Motor neuron (in vitro differentiated cells): ENCODE measurements at regions not wholly inside any gene's neighbourhood (a gene's known extent, or its start where the extent isn't known, plus 50 kb on each side); places are given as distances from the start of the nearest gene placed in this dataset.

Source experiments
- ATAC-seq, 8 experiments: fragments of 200-7000 bp; cut with Tn5 transposase; replicated peaks in 6 of 8; 2 replicates each; pipeline ENCODE4 v1.8.0; 2021; ENCODE audit warnings: mild to moderate bottlenecking in 8 of 8, moderate library complexity in 8 of 8
- H3K27ac ChIP-seq, 2 donors: fragments of 250-450 bp; sonication (Bioruptor Pico); 2 replicates each; pipeline ENCODE4 v1.9.0; 2021; ENCODE audit warnings: antibody characterized with exemption in 2 of 2, mild to moderate bottlenecking in 2 of 2, moderate library complexity in 1 of 2
- H3K4me1 ChIP-seq, 2 donors: fragments of 250-450 bp; sonication (Bioruptor Pico); replicated peaks in 1 of 2; 2 replicates each; pipeline ENCODE4 v1.6.1; 2021; ENCODE audit warnings: antibody characterized with exemption in 2 of 2, mild to moderate bottlenecking in 2 of 2, moderate library complexity in 1 of 2
- H3K4me3 ChIP-seq, 5 donors: fragments of 250-450 bp; sonication (Bioruptor Pico); 2 replicates each; pipeline ENCODE4 v1.9.0; 2021; ENCODE audit warnings: antibody characterized with exemption in 5 of 5, mild to moderate bottlenecking in 5 of 5, moderate library complexity in 4 of 5
- WGBS, 10 experiments: fragments of 450-650 bp; shearing (Covaris generic); methylation state at CpG; one replicate each; pipeline ENCODE4 v1.0.0; 2022; 5-methylcytosine and 5-hydroxymethylcytosine counted together
- in situ Hi-C, 9 experiments: fragments of 400-800 bp; cut with MboI; loops; one replicate each; pipeline ENCODE4 v1.15.0; 2021; ENCODE audit warnings: low sequenced_read_pairs in 9 of 9, low pct_unique_long_range_greater_than_20kb in 2 of 9; ENCODE audit not compliant: unreplicated experiment in 9 of 9

- 0 to 40% (median 0%) methylated on average over 1 of the region's 1 CpG; no CpG with 5 or more reads in 5 of the 10 experiments for WGBS, 10 experiments
- Histone ChIP-seq H3K4me3 (no peak overlapping the region), H3K4me1 (peaks cover 3 to 12% of the 10 kb centered on the region in 2 donors), H3K27ac (no peak overlapping the region)
- ATAC-seq: no peak
- in situ Hi-C loops: no loop called here
Measured at GRCh38 chr4:95643627-95644026, 94.9 kb upstream of the UNC5C start.

DNA sequence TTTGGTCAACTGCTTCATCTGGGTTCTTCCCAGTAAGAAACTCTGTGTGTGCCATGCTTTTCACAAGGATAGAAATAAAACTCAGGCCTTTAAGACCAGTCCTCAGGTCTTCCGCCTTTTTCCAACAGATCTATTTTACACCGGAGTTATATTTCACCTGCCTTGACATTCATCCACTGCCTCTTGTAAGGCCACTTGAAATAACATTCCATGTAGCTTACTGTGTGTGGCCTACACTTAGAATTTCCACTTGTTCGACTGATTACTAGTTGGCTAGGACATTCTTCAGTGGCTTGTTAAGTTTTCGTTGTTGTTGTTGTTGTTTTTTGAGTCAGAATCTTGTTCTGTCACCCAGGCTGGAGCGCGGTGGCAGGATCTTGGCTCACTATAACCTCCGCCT lies 92.8 kb upstream of the UNC5C start:
- no peak for ATAC-seq
- H3K27ac ChIP-seq: no peak overlapping the region

DNA sequence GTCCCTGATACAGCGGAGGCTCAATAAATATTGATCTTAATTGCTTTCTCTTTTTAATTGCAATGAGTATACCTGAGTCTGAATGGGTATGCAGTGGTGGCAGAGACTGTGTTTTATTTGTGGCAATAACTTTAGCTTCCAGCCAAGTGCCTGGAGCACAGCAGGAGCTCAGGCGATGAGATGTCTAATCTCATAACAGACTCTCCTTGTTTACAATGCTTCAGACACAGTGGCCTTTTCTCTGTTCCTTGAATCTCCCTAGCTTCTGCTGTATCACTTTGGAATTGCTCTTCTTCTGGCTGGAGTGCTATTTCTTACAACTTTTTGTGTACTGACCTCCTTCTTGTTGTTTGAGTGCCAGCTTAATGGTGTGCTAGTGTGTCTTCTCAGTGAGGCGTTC lies 91.5 kb upstream of the UNC5C start:
- ATAC-seq: peak in 1 of 8 experiments; percentile 29
- in situ Hi-C loops: no loop called here
- Histone ChIP-seq H3K4me3 (no peak overlapping the region), H3K4me1 (peaks cover 4 to 14% of the 10 kb centered on the region in 2 donors), H3K27ac (no peak overlapping the region)
- WGBS, 10 experiments: 0 to 100% (median 87%) methylated on average over 1 to 3 of the region's 3 CpGs; no CpG with 5 or more reads in 2 of the 10 experiments

More for the DNA sequence above, 92.8 kb upstream of the UNC5C start:
- 32 to 100% (median 92%) methylated on average over 1 to 7 of the region's 7 CpGs; no CpG with 5 or more reads in 1 of the 10 experiments for WGBS, 10 experiments
- Histone ChIP-seq H3K4me3 (no peak overlapping the region), H3K4me1 (peaks cover 4 to 14% of the 10 kb centered on the region in 2 donors)
- in situ Hi-C loops: no loop called here

GRCh38 chr4:95638920-95639501 lies 90.2 kb upstream of the UNC5C start:
- ATAC-seq: peak in 5 of 8 experiments; percentile 55 to 88 (median 74)
- Histone ChIP-seq H3K4me3 (no peak overlapping the region), H3K27ac (peak overlapping the region in 1 of 2 donors; percentile 50)

GRCh38 chr4:95637043-95637600 lies 88.3 kb upstream of the UNC5C start:
- peak in 2 of 8 experiments; percentile 22 to 42 for ATAC-seq
- Histone ChIP-seq H3K4me1 (peaks cover 4 to 14% of the 10 kb centered on the region in 2 donors), H3K4me3 (no peak overlapping the region), H3K27ac (no peak overlapping the region)
- in situ Hi-C loops: no loop called here
- 0 to 44% (median 23%) methylated on average over 1 to 3 of the region's 3 CpGs; no CpG with 5 or more reads in 2 of the 10 experiments for WGBS, 10 experiments

More at GRCh38 chr4:95638920-95639501, 90.2 kb upstream of the UNC5C start:
- in situ Hi-C loops: no loop called here
- H3K4me1 ChIP-seq: peaks cover 4 to 14% of the 10 kb centered on the region in 2 donors
- WGBS, 10 experiments: 8 to 85% (median 66%) methylated on average over 2 to 5 of the region's 5 CpGs; no CpG with 5 or more reads in 2 of the 10 experiments

GRCh38 chr4:95636061-95636460 lies 87.3 kb upstream of the UNC5C start:
- ATAC-seq: no peak
- WGBS, 10 experiments: 0 to 100% (median 23%) methylated on average over 1 to 2 of the region's 2 CpGs
- in situ Hi-C loops: no loop called here

DNA sequence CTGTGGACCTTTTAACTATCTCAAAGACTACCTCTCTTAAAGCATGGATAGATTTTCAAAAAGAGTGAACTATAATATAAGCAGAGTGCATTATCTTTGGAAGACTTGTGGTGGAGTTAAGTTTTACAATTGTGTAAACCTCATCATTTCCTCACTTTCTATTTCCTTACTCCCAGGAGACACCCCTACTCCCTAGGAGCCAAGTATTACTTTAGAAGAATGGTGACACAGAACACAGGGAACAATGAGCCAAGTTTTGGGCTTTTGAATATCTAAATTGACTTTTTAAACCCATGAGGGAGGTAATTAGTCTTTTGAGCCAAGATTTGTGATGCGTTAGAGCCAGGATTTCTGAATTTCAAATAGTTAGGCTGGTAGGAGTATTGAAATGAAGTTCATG lies 78.9 kb upstream of the UNC5C start:
- 67 to 80% (median 71%) methylated on average over 1 of the region's 1 CpG; no CpG with 5 or more reads in 7 of the 10 experiments for WGBS, 10 experiments
- Histone ChIP-seq H3K4me1 (no peaks in the 10 kb centered on the region), H3K27ac (no peak overlapping the region), H3K4me3 (no peak overlapping the region)
- in situ Hi-C loops: no loop called here
- ATAC-seq: no peak

More at GRCh38 chr4:95636061-95636460, 87.3 kb upstream of the UNC5C start:
- H3K27ac ChIP-seq: no peak overlapping the region
- no peak overlapping the region for H3K4me3 ChIP-seq
- H3K4me1 ChIP-seq: peaks cover 4 to 14% of the 10 kb centered on the region in 2 donors

GRCh38 chr4:95627024-95627605 lies 78.3 kb upstream of the UNC5C start:
- Histone ChIP-seq H3K4me1 (no peaks in the 10 kb centered on the region), H3K4me3 (no peak overlapping the region), H3K27ac (no peak overlapping the region)
- in situ Hi-C loops: no loop called here
- 0 to 100% (median 33%) methylated on average over 1 of the region's 1 CpG; no CpG with 5 or more reads in 2 of the 10 experiments for WGBS, 10 experiments
- ATAC-seq: no peak

DNA sequence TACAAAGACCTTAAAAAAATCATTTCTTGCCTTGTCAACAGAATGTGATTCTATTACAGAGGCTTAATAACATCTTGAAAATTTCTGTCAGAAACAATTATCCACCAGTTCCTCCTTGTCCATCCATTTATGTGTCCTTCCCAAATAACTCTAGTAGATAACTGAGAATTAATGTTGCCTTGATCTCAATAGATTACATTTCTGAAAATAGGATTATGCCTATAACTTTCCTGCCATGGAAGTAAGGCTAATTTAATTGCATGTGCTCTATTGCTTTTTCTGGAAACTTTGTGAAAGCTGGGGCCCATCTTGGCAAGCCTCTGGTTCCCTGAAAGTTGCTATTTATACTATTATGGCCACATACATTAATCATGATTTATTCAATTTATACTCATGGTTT lies 76.2 kb upstream of the UNC5C start:
- no peak for ATAC-seq
- Histone ChIP-seq H3K4me3 (no peak overlapping the region), H3K27ac (no peak overlapping the region), H3K4me1 (no peaks in the 10 kb centered on the region)
- in situ Hi-C loops: no loop called here

DNA sequence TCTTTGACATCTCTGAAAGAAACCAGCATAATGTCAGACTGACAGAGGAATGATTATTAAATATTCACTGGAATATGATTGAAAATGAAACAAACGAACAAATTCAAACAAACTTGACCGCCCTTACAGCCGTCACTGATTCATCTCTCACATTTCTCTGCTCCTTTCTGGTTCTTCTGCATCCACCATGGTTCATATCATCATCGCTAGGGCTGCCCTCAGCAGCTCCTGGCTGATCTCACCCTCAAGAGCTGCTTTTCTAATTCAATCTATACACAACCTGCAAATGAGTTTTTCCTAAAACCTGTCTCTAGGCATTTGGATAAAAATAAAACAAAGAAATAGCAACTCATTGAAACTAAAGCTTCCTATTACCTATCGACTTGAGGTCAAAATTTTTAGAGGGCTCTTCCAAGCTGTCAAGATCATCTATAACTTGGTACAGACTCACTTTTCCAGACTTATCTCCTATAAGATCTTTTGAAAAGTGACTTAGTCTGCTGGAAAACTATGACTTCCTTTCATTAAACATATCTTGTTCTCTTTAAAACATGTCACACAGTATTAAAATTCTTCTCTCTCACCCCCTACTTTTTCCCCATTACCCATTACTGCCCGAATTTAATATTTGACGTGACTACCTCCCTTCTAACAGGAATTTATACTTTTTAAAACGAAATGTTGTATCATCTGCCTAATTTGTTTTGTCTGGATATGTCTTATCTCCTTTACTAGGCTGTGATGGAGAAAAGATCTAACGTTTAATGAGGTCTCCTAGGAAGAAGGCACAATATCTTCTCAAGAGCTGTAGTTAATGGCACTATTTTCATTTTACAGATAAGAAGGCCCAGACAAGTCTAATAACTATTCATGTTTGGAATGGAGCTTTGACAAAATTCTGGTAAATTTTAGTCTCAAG lies 71.0 kb upstream of the UNC5C start:
- ATAC-seq: no peak
- no peaks in the 10 kb centered on the region for H3K4me1 ChIP-seq
- H3K27ac ChIP-seq: no peak overlapping the region
- WGBS, 10 experiments: 7 to 94% (median 81%) methylated on average over 3 to 9 of the region's 9 CpGs
- no peak overlapping the region for H3K4me3 ChIP-seq
- in situ Hi-C loops: no loop called here

- 13 to 96% (median 90%) methylated on average over 3 to 8 of the region's 8 CpGs for WGBS, 10 experiments
- in situ Hi-C loops: no loop called here
- no peaks in the 10 kb centered on the region for H3K4me1 ChIP-seq
- H3K27ac ChIP-seq: no peak overlapping the region
- ATAC-seq: no peak
- H3K4me3 ChIP-seq: no peak overlapping the region
Measured at GRCh38 chr4:95614684-95615205, 66.0 kb upstream of the UNC5C start.

DNA sequence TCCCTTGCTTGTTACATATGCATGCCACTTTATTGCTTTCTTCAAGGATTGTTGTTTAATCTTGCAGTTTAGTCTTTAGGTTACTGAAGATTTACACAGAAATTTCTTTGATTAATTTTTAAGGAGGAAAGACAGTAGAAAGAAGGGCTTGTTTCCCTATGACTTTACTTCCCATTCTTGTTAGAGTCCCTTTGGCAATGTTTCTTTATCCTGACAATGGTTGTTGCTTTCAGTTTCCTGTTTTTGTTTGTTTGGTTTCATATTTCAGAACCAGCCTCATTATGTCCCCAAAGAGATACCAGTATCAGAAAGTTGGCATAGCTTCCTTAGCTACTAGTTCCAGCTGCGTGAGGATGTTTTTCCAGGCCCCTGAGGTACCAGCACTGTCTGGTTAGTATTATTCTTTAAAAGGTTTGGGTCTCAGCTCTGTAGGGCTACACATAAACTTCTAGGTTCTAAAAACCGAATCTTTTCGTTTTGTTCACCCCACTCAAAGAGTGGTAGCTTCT lies 61.3 kb upstream of the UNC5C start:
- Histone ChIP-seq H3K4me3 (no peak overlapping the region), H3K27ac (no peak overlapping the region), H3K4me1 (no peaks in the 10 kb centered on the region)
- WGBS, 10 experiments: 0 to 98% (median 50%) methylated on average over 1 to 3 of the region's 3 CpGs; no CpG with 5 or more reads in 2 of the 10 experiments
- no peak for ATAC-seq
- in situ Hi-C loops: no loop called here
